ENCODE measurements at regions not wholly inside any gene's neighbourhood (a gene's known extent, or its start where the extent isn't known, plus 50 kb on each side); places are given as distances from the start of the nearest gene placed in this dataset.
"Not testable (repeated sequence)": the region's sequence is repeated elsewhere in the genome, so short reads cannot be mapped to it uniquely, and the experiment has no call there.

GRCh38 chr16:75860326-75861053 lies 134.2 kb upstream of the CPHXL start:
- no peak overlapping the region for H3K27ac Mint-ChIP-seq
- DNase-seq (no peak), ATAC-seq (no peak)
- H3K4me3 Mint-ChIP-seq: no peak overlapping the region
- POLR2A ChIA-PET: no interaction called here
- peaks cover 2 to 13% (median 8%) of the 10 kb centered on the region in 5 donors for H3K27me3 Mint-ChIP-seq
- H3K4me1 Mint-ChIP-seq: no peaks in the 10 kb centered on the region
- H3K9me3 Mint-ChIP-seq: peaks cover 0 to 3% (median 0%) of the 10 kb centered on the region in 9 donors
- no peaks in the 10 kb centered on the region for H3K36me3 Mint-ChIP-seq

DNA sequence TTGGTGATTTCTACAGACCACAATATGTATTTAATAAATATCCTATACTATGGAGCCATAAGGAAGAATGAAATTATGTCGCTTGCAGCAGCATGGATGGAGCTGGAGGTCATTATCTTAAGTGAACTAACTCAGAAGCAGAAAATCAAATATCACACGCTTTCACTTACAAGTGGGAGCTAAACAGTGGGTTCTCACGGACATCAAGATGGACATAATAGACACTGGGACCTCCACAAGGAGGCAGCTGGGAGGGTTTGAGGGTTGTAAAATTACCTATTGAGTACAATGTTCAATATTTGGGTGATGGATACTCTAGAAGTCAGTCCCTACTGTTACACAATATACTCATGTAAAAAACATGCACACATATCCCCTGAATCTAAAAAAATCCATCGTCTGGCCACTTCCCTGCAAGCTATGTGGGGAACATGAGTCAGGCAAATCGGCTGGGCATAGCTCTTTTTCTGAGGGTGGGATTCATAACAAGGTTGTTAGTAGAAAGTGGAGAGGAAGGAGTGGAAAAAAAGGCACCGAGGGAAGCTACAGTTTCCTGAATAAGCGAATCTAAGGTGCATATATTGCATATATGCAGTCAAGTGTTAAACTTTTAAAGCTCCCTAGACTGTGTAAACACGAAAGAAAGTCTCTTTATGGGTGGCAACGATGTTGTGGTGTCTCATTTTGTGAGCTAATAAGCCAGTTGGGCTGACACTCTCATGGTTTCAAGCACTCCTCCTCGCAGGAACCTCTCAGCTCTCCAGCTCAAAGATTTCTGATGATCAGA lies 135.2 kb upstream of the CPHXL start:
- DNase-seq (no peak), ATAC-seq (no peak)
- no peak overlapping the region for H3K27ac Mint-ChIP-seq
- H3K27me3 Mint-ChIP-seq: peaks cover 2 to 13% (median 7%) of the 10 kb centered on the region in 5 donors
- H3K4me3 Mint-ChIP-seq: no peak overlapping the region
- H3K9me3 Mint-ChIP-seq: peaks cover 0 to 3% (median 0%) of the 10 kb centered on the region in 9 donors
- no peaks in the 10 kb centered on the region for H3K36me3 Mint-ChIP-seq
- no peaks in the 10 kb centered on the region for H3K4me1 Mint-ChIP-seq
- POLR2A ChIA-PET: no interaction called here

- POLR2A ChIA-PET: no interaction called here
- no peak for DNase-seq
- no peak for ATAC-seq
- Mint-ChIP-seq H3K4me1 (no peaks in the 10 kb centered on the region), H3K27me3 (peaks cover 1 to 9% (median 6%) of the 10 kb centered on the region in 5 donors), H3K9me3 (peaks cover 0 to 3% (median 0%) of the 10 kb centered on the region in 9 donors), H3K27ac (no peak overlapping the region), H3K36me3 (no peaks in the 10 kb centered on the region), H3K4me3 (no peak overlapping the region)
Observed at GRCh38 chr16:75862098-75862386, 135.8 kb upstream of the CPHXL start.

DNA sequence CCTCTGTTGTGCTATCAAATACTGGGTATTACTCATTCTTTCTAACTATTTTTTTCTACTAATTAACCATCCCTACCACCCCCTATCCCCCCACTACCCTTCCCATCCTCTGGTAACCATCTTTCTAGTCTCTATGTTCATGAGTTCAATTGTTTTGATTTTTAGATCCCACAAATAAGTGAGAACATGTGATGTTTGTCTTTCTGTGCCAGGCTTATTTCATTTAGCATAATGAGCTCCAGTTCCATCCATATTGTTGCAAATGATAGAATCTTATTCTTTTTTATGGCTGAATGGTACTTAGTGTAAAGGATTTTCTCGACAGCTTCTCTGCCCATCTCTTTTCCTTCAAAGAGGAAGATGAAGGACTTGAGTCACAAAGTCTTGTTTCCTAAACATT lies 138.0 kb upstream of the CPHXL start:
- Mint-ChIP-seq H3K4me3 (no peak overlapping the region), H3K36me3 (no peaks in the 10 kb centered on the region), H3K9me3 (peaks cover 0 to 3% (median 0%) of the 10 kb centered on the region in 9 donors), H3K27me3 (peaks cover 0 to 16% (median 4%) of the 10 kb centered on the region in 5 donors), H3K4me1 (no peaks in the 10 kb centered on the region), H3K27ac (no peak overlapping the region)
- no peak for DNase-seq
- ATAC-seq: no peak
- POLR2A ChIA-PET: no interaction called here

DNA sequence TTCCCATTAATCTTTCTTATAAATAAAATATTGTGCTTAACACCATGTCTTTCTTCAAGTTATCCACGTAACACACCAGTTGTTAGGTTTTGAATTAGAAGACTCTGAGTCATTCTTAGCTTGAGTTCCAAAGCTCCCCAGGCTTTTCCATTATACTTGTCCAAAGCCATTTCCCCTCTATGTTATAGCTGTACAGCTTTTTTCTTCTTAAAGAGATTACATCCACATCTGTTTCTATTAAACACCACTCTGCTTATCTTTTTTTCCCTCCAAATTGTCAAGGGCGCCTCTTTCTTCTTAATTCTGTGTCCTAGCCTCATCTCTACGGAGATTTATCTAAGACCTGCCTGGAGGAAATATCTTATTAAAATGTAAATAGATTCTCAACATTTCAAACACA lies 139.4 kb upstream of the CPHXL start:
- ATAC-seq (no peak), DNase-seq (no peak)
- H3K36me3 Mint-ChIP-seq: no peaks in the 10 kb centered on the region
- peaks cover 0 to 3% (median 0%) of the 10 kb centered on the region in 9 donors for H3K9me3 Mint-ChIP-seq
- no peaks in the 10 kb centered on the region for H3K4me1 Mint-ChIP-seq
- no peak overlapping the region for H3K27ac Mint-ChIP-seq
- peaks cover 4 to 29% (median 8%) of the 10 kb centered on the region in 5 donors for H3K27me3 Mint-ChIP-seq
- POLR2A ChIA-PET: no interaction called here
- no peak overlapping the region for H3K4me3 Mint-ChIP-seq

DNA sequence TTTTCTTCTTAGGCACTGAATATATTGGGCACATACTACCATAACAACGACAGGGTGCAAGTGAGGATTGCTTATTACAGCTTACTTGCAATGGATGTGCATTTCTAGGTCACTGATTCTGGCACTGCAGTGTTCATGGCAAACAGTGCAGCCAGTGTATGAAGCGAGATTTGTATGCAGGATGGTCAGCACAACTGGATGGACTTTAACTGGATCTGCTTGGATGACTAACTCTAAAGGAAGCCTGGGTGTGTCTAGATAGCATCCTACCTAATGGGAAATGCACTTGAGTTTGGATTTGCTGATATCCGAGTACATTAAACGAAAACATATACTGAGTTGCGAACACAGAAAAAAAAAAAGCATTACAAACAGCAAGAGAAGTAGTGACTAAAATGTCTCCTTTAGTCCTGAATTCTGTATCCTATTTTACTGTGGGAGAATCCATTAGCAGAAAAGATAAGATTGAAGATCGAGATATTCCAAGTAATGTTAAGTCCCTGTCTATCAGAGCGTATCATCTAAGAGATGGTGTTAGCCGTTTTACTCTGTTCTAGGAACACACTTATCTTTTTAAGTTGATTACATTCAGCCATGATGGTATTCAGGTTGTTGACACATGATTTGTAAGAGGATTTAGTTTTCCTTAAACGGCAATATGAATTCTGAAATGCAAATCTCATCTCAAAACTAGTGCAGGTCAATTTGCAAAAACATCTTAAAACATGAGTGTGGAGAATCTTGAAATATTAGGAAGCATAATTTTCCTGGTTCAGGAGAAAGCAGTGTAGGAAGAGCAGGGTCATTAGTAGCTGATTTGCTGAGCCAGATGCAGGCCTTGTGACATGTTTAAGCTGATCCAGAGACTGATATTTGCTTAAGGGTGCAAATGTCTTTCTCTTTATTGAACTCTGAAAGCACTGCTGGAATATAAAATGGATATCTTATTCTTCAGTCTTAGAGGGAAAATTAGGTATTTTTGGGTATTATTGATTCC lies 142.6 kb upstream of the CPHXL start:
- POLR2A ChIA-PET: no interaction called here
- Mint-ChIP-seq H3K27ac (no peak overlapping the region), H3K36me3 (no peaks in the 10 kb centered on the region)

DNA sequence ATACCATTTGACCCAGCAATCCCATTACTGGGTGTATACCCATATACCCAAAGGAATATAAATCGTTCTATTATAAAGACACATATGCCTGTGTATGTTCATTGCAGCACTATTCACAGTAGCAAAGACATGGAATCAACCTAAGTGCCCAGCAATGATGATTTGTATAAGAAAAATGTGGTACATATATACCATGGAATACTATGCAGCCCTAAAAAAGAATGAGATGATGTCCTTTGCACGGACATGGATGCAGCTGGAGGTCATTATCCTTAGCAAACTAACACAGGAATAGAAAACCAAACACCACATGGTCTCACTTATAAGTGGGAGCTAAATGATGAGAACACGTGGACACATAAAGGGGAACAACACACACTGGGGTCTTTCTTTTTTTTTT lies 155.0 kb upstream of the CPHXL start:
- ATAC-seq, DNase-seq, H3K4me1 Mint-ChIP-seq, POLR2A ChIA-PET, H3K27ac Mint-ChIP-seq, H3K4me3 Mint-ChIP-seq, H3K36me3 Mint-ChIP-seq, H3K27me3 Mint-ChIP-seq: not testable (repeated sequence)
- H3K9me3 Mint-ChIP-seq: peaks cover 0 to 23% (median 9%) of the 10 kb centered on the region in 9 donors

More for the DNA sequence above, 142.6 kb upstream of the CPHXL start:
- Mint-ChIP-seq H3K4me1 (no peaks in the 10 kb centered on the region), H3K9me3 (peaks cover 0 to 3% (median 0%) of the 10 kb centered on the region in 9 donors), H3K4me3 (no peak overlapping the region), H3K27me3 (peaks cover 7 to 45% (median 8%) of the 10 kb centered on the region in 5 donors)
- ATAC-seq: no peak
- DNase-seq: no peak

DNA sequence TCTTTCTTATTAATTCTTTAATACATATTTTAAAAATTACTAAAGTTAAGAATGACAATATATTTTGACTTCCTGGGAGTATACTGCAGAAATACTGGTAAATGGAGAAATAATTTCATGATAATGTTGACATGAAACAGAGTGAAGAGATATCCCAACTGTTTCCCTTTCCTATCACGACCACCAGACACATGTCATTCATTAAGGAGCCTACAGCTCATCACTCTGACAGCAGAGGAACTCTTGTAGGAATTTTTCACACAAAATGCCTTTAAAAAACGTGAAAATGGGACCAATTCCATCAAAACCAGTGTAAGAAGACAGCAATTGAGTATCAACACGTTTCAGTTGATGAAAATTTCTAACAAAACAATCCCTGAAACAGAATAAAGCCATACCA lies 172.9 kb upstream of the CPHXL start:
- Mint-ChIP-seq H3K9me3 (no peaks in the 10 kb centered on the region), H3K36me3 (no peaks in the 10 kb centered on the region), H3K4me1 (no peaks in the 10 kb centered on the region), H3K27ac (no peak overlapping the region), H3K4me3 (no peak overlapping the region), H3K27me3 (peaks cover 0 to 2% (median 0%) of the 10 kb centered on the region in 5 donors)
- no peak for ATAC-seq
- DNase-seq: no peak
- POLR2A ChIA-PET: no interaction called here

DNA sequence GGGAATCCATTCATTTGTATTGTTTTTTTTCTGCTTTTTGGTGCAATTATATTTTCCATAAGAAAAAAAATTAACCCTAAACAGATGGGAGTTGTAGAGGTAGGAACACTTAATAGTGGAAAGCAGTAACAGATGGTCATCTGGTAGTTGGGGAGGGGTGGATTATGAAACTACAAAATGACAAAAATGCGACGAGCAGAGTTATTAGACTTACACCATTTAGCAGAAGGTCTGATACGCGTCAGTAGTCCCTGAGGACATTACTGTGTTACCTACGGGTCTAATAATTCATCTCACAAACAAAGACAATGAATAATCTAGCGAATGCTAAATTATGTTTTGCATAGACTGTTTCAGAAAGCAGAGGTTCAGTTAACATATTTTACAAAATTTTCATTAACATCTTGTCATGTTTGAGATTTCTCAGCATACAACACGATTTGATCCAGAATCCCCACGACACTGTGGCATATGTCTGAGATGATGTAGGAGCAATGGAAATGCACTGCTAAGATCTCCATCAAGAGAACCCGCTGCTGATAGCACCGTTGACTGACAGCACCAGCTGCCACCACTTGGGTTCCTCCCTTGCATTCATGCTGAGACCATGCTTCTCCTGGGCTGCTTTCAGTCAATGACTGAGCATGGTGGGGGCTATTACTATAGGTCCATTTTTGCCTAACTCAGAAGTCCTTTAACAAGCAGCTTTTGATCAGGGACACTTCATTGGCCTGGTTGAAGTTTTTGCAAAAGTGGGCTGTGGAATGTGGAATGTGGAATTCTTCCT lies 182.2 kb upstream of the CPHXL start:
- peaks cover 0 to 2% (median 0%) of the 10 kb centered on the region in 9 donors for H3K9me3 Mint-ChIP-seq
- no peaks in the 10 kb centered on the region for H3K36me3 Mint-ChIP-seq
- POLR2A ChIA-PET: no interaction called here
- ATAC-seq (no peak), DNase-seq (no peak)
- H3K27me3 Mint-ChIP-seq: peaks cover 5 to 20% (median 7%) of the 10 kb centered on the region in 5 donors
- H3K4me3 Mint-ChIP-seq: no peak overlapping the region
- no peak overlapping the region for H3K27ac Mint-ChIP-seq
- H3K4me1 Mint-ChIP-seq: no peaks in the 10 kb centered on the region

DNA sequence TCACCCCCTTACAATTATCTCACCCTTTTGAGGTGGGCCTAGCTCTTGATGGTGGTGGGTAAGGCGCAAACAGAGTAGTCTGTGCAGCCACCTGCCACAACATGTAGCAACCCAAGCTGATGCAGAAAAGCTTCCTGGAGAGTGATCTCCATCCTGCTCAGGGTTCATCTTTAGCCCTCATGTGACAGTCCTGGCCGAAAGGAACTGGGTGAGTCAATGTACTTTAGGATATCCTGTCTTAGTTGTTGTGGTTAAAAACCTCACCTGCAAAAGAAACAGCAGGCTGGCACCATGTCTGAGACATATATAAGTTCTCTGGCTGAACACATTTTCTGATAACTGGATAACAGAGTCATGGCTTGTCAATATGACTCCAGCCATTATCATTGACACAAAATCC lies 183.5 kb upstream of the CPHXL start:
- Mint-ChIP-seq H3K27ac (no peak overlapping the region), H3K9me3 (peaks cover 0 to 2% (median 0%) of the 10 kb centered on the region in 9 donors), H3K4me3 (no peak overlapping the region), H3K4me1 (no peaks in the 10 kb centered on the region), H3K27me3 (peaks cover 5 to 20% (median 8%) of the 10 kb centered on the region in 5 donors), H3K36me3 (no peaks in the 10 kb centered on the region)
- DNase-seq: no peak
- POLR2A ChIA-PET: no interaction called here
- ATAC-seq: no peak

DNA sequence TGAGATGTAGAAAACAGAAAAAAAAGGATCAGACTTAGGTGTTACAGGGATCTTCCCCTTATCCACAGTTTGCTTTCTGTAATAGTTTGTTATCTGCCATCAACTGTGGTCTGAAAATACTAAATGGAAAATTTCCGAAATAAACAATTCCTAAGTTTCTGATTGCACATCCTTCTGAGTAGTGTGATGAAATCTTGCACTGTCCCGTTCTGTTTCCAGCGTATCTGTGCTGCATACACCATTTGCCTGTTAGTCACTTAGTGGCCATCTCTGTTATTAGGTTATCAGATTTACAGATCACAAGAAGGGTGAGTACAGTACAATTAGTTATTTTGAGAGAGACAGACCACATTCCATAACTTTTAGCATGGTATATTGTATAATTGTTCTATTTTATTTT lies 185.6 kb upstream of the CPHXL start:
- Mint-ChIP-seq H3K27ac (no peak overlapping the region), H3K36me3 (no peaks in the 10 kb centered on the region), H3K4me3 (no peak overlapping the region), H3K9me3 (peaks cover 0 to 2% (median 0%) of the 10 kb centered on the region in 9 donors), H3K27me3 (peaks cover 0 to 5% (median 2%) of the 10 kb centered on the region in 5 donors), H3K4me1 (no peaks in the 10 kb centered on the region)
- POLR2A ChIA-PET: no interaction called here
- DNase-seq (no peak), ATAC-seq (no peak)

DNA sequence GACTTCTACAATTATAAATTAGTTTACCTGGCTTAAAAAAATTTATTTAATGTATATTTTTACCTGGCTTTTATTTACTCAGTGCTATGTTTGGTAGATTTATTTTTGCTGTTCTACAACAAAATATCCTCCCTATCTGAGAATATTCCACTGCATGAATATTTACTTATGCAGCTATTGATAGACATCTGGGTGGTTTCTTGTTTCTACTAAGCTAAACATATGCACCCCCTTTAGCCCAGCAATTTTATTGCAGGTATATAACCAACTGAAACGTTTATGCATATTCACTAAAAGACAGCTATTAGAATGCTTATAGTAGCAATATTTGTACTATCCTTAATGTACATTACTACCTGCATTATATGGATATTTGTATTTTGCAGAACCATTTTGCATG lies 187.7 kb upstream of the CPHXL start:
- H3K4me3 Mint-ChIP-seq: no peak overlapping the region
- no peaks in the 10 kb centered on the region for H3K4me1 Mint-ChIP-seq
- POLR2A ChIA-PET: no interaction called here
- H3K27me3 Mint-ChIP-seq: peaks cover 0 to 5% (median 0%) of the 10 kb centered on the region in 5 donors
- no peak for ATAC-seq
- no peak for DNase-seq
- no peaks in the 10 kb centered on the region for H3K36me3 Mint-ChIP-seq
- no peak overlapping the region for H3K27ac Mint-ChIP-seq
- peaks cover 0 to 2% (median 0%) of the 10 kb centered on the region in 9 donors for H3K9me3 Mint-ChIP-seq

All from naive thymus-derived CD8-positive, alpha-beta T cell (primary cell).